ENCODE measurements at regions not wholly inside any gene's neighbourhood (a gene's known extent, or its start where the extent isn't known, plus 50 kb on each side); places are given as distances from the start of the nearest gene placed in this dataset.

GRCh38 chr9:20040991-20041696 lies 252.3 kb upstream of the SLC24A2 start:
- no peak for DNase-seq

DNA sequence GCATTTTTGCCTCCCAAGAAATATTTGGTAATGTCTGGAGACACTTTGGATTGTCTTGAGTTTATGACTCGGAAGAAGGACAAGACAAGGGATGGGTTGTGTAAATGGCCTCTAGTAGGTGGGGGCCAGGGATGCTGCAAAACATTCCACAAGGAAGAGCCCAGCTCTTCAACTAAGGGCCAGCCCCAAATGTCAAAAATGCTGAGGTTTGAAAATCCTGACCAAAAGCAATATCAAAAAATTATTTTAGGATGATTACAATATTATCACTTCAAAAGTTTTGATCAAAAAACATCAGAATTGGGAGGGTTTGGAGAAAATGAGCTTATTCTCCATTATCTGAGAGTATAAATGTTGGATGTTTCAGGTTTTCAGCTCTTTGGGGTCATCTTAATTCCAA lies 248.9 kb upstream of the SLC24A2 start:
- DNase-seq = no peak

DNA sequence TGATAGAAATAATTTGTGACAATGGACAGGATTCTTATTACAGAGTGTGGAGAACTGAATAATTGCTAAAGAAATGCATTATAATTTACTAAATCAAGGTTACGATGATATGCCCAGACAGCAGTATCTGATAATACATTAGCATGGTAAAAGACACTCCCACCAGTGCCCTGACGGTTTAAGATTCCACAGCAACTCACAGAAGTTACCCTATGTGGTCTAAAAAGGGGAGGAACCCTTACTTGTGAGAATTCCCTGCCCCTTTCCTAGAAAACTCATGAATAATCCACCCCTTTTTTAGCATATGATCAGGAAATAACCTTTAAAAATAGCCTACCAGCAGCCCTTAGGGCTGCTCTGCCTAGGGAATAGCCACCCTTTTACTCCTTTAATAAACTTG lies 244.7 kb upstream of the SLC24A2 start:
- DNase-seq = no peak

DNA sequence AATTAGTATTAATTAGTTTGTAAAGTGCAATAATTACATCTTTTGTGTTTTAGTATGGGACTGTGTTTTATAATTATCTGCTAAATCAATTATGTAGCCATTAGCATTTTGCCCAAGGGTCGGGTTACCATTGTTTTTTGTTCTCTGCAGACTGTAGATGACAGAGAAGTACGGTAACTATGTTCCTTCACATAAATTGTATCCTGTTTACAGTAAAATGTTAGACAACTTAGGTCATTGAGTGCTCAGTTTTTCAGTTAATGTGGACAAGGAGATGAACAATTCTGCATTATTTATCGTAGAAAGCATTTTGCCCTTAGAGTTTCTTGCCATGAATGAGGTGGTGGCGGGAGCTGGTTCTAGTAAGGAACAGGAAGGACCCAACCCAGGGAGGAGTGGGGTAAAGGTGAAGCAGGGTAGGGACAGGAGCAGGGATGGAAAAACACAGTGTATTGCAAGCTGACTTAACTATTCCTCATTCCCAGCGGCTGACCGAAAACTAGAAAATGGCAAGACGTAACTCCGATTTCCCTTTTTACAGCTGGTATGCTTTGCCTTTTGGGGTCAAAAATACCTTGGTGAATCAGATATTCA lies 243.7 kb upstream of the SLC24A2 start:
- DNase-seq = no peak

GRCh38 chr9:20031836-20032235 lies 243.0 kb upstream of the SLC24A2 start:
- no peak for DNase-seq

DNA sequence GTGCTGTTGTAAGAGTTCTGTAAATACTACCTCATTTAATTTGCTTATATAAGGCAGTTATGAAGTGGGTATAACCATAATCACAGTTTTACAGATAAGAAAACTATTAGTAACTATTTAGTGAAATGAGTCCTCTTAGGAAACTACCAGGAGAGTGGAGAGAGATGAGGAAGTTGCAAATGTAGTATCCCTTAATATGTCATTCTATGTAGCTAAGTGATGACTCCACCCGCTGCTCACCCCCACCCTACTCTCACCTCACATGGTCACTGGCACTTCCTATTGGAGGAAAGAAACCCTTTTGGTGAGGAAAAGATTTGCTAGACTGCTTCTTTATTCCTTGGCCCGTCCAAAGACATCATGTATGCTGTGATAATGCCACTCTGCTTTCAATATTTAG lies 241.8 kb upstream of the SLC24A2 start:
- DNase-seq = no peak

GRCh38 chr9:20030221-20030620 lies 241.4 kb upstream of the SLC24A2 start:
- DNase-seq = no peak

GRCh38 chr9:20028849-20029231 lies 240.0 kb upstream of the SLC24A2 start:
- DNase-seq = no peak

DNA sequence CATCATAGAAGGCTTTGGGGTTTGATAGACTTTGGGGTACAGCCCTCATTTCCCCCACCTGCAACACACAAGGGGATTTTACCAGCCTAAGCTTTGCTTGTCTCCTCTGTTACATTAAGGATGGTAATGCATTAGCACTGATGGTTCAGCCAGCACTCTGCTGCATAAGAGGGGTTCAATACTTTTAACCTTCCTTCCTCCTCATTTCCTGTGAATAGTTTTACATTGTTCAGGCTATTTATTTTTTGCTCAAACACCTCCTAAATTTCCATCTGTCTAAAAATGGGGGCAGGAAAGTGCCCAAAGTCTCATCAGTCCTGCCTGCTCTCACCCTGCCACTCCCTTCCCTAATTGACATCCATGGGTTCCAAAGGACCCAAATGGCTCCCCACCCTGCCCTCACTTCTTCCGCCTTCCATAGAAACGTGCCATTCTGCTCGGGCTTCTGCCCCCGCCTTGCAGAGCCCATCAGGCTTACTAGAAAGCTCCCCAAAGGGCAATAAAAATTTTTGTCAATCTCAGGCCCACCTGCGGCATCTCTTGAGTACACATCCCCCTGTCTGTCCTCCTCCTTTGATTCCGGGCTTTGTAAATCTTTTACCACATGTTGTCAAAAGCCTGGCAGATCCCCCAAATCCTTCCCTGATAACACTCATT lies 239.5 kb upstream of the SLC24A2 start:
- no peak for DNase-seq

- DNase-seq = no peak
Observed at GRCh38 chr9:20023961-20024571, 235.2 kb upstream of the SLC24A2 start.

- DNase-seq = no peak
Observed at GRCh38 chr9:20023210-20023905, 234.5 kb upstream of the SLC24A2 start.

DNA sequence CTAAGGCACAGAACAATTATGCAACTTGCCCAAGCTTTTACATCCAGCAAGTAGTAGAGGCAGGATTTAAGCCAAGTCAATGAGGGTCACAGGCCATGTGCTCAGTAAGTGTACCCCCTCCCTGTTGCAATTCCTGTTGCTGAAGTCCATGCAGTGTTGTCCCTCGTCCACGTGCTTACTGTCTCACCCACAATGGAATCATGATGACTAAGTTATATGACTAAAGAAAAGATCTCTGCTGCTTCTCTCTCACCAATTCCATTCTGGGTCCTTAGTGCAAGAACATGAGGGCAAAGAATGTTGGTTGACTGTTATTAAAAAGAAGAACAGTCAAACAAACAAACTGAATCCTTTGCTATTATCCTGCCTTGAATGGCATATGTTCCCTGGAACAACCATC lies 233.6 kb upstream of the SLC24A2 start:
- no peak for DNase-seq

DNA sequence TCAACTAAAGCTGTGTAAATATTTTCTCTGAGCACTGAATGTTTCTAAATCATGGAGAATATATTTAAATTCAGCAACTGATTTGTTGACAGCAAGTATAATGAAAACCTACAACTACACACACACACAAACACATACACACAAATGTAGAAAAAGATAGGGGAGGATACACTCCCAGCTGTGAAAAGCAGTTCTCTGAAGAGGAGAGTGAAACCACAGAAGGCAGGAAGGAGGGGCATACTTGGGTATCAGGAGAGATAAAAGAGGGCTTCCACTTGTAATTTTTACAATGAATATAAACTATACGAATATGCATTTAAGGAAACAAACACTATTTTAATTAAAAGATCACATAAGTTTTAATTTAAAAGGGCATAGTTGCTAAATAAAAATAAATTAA lies 227.8 kb upstream of the SLC24A2 start:
- DNase-seq = no peak

DNA sequence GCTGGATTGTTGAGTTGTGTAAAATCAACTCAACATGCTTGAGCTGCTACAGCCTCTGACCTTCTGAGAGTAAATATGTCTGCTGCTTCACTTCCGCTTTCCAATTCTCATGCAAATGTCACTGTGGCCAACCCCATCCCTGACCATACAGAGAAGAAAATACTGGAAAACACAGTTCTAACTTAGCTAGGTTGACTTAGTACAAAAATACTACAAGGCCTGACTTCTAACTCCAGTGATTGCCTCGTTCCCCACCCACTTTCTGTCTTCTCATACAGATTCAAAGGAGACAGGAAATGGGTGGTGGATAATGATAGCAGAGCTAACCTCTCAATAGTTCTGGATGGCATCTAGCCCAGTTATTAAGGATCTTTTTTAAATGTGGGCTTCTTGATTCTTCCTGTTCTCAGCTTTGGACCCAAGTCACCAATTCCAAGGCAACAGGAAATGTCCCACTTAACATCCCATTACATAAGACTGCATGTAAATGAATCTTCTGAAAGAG lies 226.6 kb upstream of the SLC24A2 start:
- DNase-seq = no peak

- DNase-seq = no peak
Observed at GRCh38 chr9:20014168-20014567, 225.3 kb upstream of the SLC24A2 start.

DNA sequence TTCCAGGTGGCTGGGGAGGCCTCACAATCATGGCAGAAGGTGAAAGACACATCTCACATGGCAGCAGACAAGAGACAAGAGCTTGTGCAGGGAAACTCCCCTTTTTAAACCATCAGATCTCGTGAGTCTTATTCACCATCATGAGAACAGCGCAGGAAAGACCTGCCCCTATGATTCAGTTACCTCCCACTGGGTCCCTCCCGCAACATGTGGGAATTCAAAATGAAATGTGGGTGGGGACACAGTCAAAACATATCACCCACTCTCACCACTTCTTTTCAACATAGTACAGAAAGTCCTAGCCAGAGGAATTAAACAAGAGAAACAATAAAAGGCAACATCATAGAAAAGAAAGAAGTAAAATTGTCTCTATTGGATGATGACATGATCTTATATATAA lies 223.4 kb upstream of the SLC24A2 start:
- DNase-seq = no peak

- DNase-seq = no peak
Observed at GRCh38 chr9:20009606-20010005, 220.8 kb upstream of the SLC24A2 start.

- DNase-seq = no peak
Observed at GRCh38 chr9:20002011-20002410, 213.2 kb upstream of the SLC24A2 start.

DNA sequence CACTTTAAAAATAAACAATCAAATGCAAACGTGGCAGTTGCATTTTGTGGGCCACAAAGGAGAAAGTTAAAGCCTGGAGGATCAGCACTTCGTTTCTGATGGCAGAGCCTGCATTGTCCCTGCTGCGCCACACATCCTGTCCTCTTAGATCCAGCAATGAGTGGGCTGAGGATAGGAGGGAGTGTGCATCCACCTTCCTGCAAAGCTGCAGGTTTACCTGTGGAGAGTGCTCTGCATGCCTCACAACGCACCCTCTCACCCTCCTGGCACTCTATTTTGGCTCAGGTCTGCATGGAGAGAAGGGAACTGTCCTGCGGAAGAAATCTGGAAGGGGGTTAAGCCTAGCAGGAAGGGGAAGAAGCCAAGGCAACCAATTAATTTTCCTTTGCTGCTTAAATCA lies 212.2 kb upstream of the SLC24A2 start:
- no peak for DNase-seq

- DNase-seq = peak; percentile 17
Observed at GRCh38 chr9:19999491-20000057, 210.7 kb upstream of the SLC24A2 start.

DNA sequence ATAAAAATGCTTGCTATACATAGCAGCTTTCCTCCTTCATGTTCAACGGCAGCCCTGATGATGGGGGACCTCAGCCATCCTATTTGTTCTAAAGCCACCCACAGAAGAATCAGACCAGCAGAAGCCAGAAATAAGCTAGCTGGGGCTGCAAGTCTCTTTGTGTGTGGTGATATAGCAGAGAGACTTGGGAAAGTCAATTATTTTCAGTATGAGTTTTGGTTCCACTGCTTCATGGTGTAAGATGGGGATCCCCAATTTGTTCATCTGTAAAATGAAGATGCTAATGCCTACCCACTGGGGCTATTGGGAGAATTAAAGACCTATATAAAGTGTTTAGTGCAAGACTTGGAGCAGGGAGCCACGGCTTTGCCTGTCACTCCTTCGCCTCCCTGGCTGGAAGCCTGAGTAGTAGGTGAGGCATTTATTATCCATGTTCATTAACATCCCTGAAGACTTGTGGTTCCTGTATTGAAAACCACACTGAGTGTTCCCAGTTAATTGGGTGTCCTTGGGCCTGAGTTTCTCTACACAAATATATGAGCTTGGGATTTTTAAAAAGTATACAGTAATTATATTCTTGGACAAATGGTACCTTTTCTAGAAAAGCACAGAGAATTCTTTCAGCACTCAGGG lies 210.1 kb upstream of the SLC24A2 start:
- DNase-seq = no peak

DNA sequence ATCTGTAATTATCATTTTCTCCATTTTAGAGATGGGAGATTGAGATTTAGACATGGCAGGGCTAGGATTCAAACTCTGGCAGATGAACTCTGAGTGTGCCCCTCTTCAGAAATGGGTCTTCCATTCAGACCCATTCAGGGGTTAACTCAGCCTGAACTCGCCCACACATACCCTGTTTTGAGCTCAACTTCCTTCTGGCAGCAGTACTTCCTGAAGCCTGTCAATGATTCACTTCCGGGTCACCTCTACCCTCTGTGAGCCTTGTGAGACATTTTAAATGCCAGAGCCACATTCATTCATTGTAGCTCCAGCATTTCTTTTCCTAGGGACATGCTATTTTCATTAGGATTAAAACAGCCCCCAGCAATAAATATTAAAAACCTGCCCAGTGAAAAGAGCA lies 209.3 kb upstream of the SLC24A2 start:
- DNase-seq = no peak

Data from activated CD8-positive, alpha-beta memory T cell treated with anti-CD3 and anti-CD28 coated beads, Interleukin-2, amount 50 U/mL, for 4 hours (primary cell).